Psoas muscle (tissue), 7 donors: ENCODE measurements at regions not wholly inside any gene's neighbourhood (a gene's known extent, or its start where the extent isn't known, plus 50 kb on each side); places are given as distances from the start of the nearest gene placed in this dataset.

ENCODE experiments used
- ATAC-seq, 4 donors: fragments of 200-7000 bp; cut with Tn5 transposase; one replicate each; pipeline ENCODE4 v1.9.1; 2020; ENCODE audit warnings: moderate library complexity in 3 of 4, mild to moderate bottlenecking in 2 of 4
- DNase-seq, 2 donors: peaks; one replicate each; pipeline ENCODE4 v3.0.0-alpha.2; 2020
- H3K27ac ChIP-seq: fragments of 200-600 bp; one replicate; pipeline ENCODE4 v1.8.0; 2022
- H3K27me3 ChIP-seq, 3 donors: fragments of 200-600 bp in 1 of 3; one replicate each; pipeline versions ENCODE4 v1.6.1 to v1.8.0; 2013 to 2022; ENCODE audit warnings: low read length in 2 of 3, mild to moderate bottlenecking in 2 of 3, moderate library complexity in 1 of 3; ENCODE audit not compliant: insufficient read depth in 3 of 3
- H3K36me3 ChIP-seq, 2 donors: fragments of 200-600 bp in 1 of 2; one replicate each; pipeline versions ENCODE4 v1.6.1 to v1.8.0; 2013 to 2022; ENCODE audit warnings: low read depth in 1 of 2, mild to moderate bottlenecking in 1 of 2, moderate library complexity in 1 of 2; ENCODE audit not compliant: insufficient read depth in 1 of 2
- H3K4me1 ChIP-seq: fragments of 200-600 bp; one replicate; pipeline ENCODE4 v1.8.0; 2022
- H3K4me3 ChIP-seq: fragments of 200-600 bp; one replicate; pipeline ENCODE4 v1.8.0; 2022; ENCODE audit warnings: mild to moderate bottlenecking
- H3K9me3 ChIP-seq: fragments of 200-600 bp; one replicate; pipeline ENCODE4 v1.8.0; 2022
- CTCF ChIP-seq: fragments of 200-600 bp; IDR thresholded peaks from one replicate; pipeline ENCODE4 v1.8.0; 2022; ENCODE audit warnings: antibody characterized with exemption
- WGBS, 3 donors: extraction: QIAGEN DNeasy Blood & Tissue Kit; methylation state at CpG; one replicate each; pipeline versions ENCODE4 v1.1.6 to v1.1.7; 2013; 5-methylcytosine and 5-hydroxymethylcytosine counted together
- intact Hi-C, 2 donors: fragments of 100-400 bp; cut with DNase I; formaldehyde crosslinking; loops; one replicate each; pipeline versions ENCODE4 v1.11.0 to v1.14.2; 2022
- donor health status: healthy with polysubstance abuse.
- donor health status: DM: no; HTN: no; CAD: no; lungs with moderate emphysema.
- donor health status: Bipolar disorder and iron deficiency.
- donor health status: healthy.
- donor health status: DM: yes; HTN: yes; CAD: no.
- donor health status: DM: no; HTN: no; CAD: no.
- donor health status: DM: yes; HTN: yes; CAD: no.

- H3K36me3 ChIP-seq, result no peaks in the 10 kb centered on the region
- TF ChIP-seq CTCF, result no peak
- H3K27me3 ChIP-seq, result peaks cover 0 to 18% (median 0%) of the 10 kb centered on the region in 3 donors
- 29 to 48% (median 36%) methylated on average over 2 of the region's 2 CpGs for whole genome bisulfite sequencing, 3 donors
- no peak overlapping the region for H3K4me3 ChIP-seq
- no peaks in the 10 kb centered on the region for H3K4me1 ChIP-seq
- no peak overlapping the region for H3K27ac ChIP-seq
- intact Hi-C loops, result no loop called here
- ATAC-seq, result no peak
- no peaks in the 10 kb centered on the region for H3K9me3 ChIP-seq
- no peak for DNase-seq
These were observed 426.1 kb downstream of the MID1IP1 start for GRCh38 chrX:39227371-39227770.

- Histone ChIP-seq H3K36me3 (no peaks in the 10 kb centered on the region), H3K4me3 (no peak overlapping the region), H3K9me3 (no peaks in the 10 kb centered on the region), H3K4me1 (no peaks in the 10 kb centered on the region), H3K27ac (no peak overlapping the region), H3K27me3 (peaks cover 0 to 10% (median 0%) of the 10 kb centered on the region in 3 donors)
- 69 to 91% (median 82%) methylated on average over 7 of the region's 7 CpGs for WGBS, 3 donors
- ATAC-seq, result no peak
- no peak for DNase-seq
- TF ChIP-seq CTCF, result no peak
- intact Hi-C loops, result no loop called here
These were observed 436.7 kb downstream of the MID1IP1 start for GRCh38 chrX:39238006-39238405.

- Histone ChIP-seq H3K27ac (no peak overlapping the region), H3K9me3 (no peaks in the 10 kb centered on the region), H3K4me3 (no peak overlapping the region), H3K4me1 (no peaks in the 10 kb centered on the region), H3K27me3 (peaks cover 0 to 14% (median 0%) of the 10 kb centered on the region in 3 donors), H3K36me3 (no peaks in the 10 kb centered on the region)
- peak; percentile 58 for TF ChIP-seq CTCF
- ATAC-seq (peak; percentile 73 to 87 (median 75)), DNase-seq (no peak)
- intact Hi-C loops, result loop anchor here (5.0 to 10.0 kb wide), 3 partner anchors 80 to 487 kb away; no protein-coding TSS in a partner anchor
- WGBS, 3 donors, result 70 to 86% (median 78%) methylated on average over 1 of the region's 1 CpG
These were observed 440.9 kb downstream of the MID1IP1 start for GRCh38 chrX:39242187-39242586.

GRCh38 chrX:39244147-39244546 lies 442.9 kb downstream of the MID1IP1 start:
- Histone ChIP-seq H3K9me3 (no peaks in the 10 kb centered on the region), H3K4me1 (no peaks in the 10 kb centered on the region), H3K27me3 (peaks cover 0 to 7% (median 0%) of the 10 kb centered on the region in 3 donors), H3K27ac (no peak overlapping the region), H3K4me3 (no peak overlapping the region), H3K36me3 (no peaks in the 10 kb centered on the region)
- WGBS, 3 donors, result 55 to 63% (median 56%) methylated on average over 1 of the region's 1 CpG
- intact Hi-C loops, result loop anchor here (5.0 to 10.0 kb wide), 3 partner anchors 82 to 489 kb away; no protein-coding TSS in a partner anchor
- no peak for ATAC-seq
- no peak for DNase-seq
- no peak for TF ChIP-seq CTCF

- WGBS, 3 donors, result 61 to 88% (median 72%) methylated on average over 2 of the region's 2 CpGs
- Histone ChIP-seq H3K36me3 (no peaks in the 10 kb centered on the region), H3K9me3 (no peaks in the 10 kb centered on the region), H3K4me1 (no peaks in the 10 kb centered on the region), H3K4me3 (no peak overlapping the region), H3K27me3 (peaks cover 0 to 7% (median 0%) of the 10 kb centered on the region in 3 donors), H3K27ac (no peak overlapping the region)
- DNase-seq, result no peak
- intact Hi-C loops, result loop anchor here (10.0 kb wide), 2 partner anchors 480 to 490 kb away; no protein-coding TSS in a partner anchor
- ATAC-seq, result no peak
- TF ChIP-seq CTCF, result no peak
These were observed 443.8 kb downstream of the MID1IP1 start for GRCh38 chrX:39245024-39245423.
